ENCODE measurements at regions not wholly inside any gene's neighbourhood (a gene's known extent, or its start where the extent isn't known, plus 50 kb on each side); places are given as distances from the start of the nearest gene placed in this dataset.

GRCh38 chr6:170160628-170161611 is 130.0 kb downstream of the DLL1 start:
- Histone ChIP-seq H3K9ac (no peak overlapping the region), H3K27me3 (replicated peaks; ENCODE audit: insufficient read depth) (peaks cover 7% of the 10 kb centered on the region; the same call in 1 of the 2 replicates), H3F3A (ENCODE audit: insufficient read depth) (no peaks in the 10 kb centered on the region), H3K79me2 (ENCODE audit: insufficient read depth) (no peaks in the 10 kb centered on the region), H3K4me2 (ENCODE audit: unreplicated experiment) (no peak overlapping the region), H4K20me1 (ENCODE audit: insufficient read depth) (no peaks in the 10 kb centered on the region), H3K27ac (no peak overlapping the region), H3K4me1 (ENCODE audit: insufficient read depth) (no peaks in the 10 kb centered on the region), H3K9me2 (ENCODE audit: insufficient read depth) (no peaks in the 10 kb centered on the region), H2AFZ (no peak overlapping the region), H3K4me3 (no peak overlapping the region), H3K36me3 (ENCODE audit: low read depth) (no peaks in the 10 kb centered on the region), H3K9me3 (ENCODE audit: low read depth) (no peaks in the 10 kb centered on the region)
- in situ Hi-C loops (cut with MboI), result no loop called here
- DNase-seq, result no peak
- WGBS, 2 experiments (ENCODE audit: low coverage in 1 of 2, low lambda C conversion rate in 2 of 2, missing lambda C conversion rate in 2 of 2), result 79 to 81% methylated on average over 21 to 27 of the region's 27 CpGs
- TF ChIP-seq EZH2 (IDR thresholded peaks at IDR 0.05; ENCODE audit: insufficient read depth, poor library complexity, severe bottlenecking), result no peak

GRCh38 chr6:170160031-170160627 is 130.7 kb downstream of the DLL1 start:
- H3K9ac ChIP-seq, result no peak overlapping the region
- H3K79me2 ChIP-seq (ENCODE audit: insufficient read depth), result no peaks in the 10 kb centered on the region
- no peaks in the 10 kb centered on the region for H3K9me3 ChIP-seq (ENCODE audit: low read depth)
- DNase-seq, result no peak
- TF ChIP-seq EZH2 (IDR thresholded peaks at IDR 0.05; ENCODE audit: insufficient read depth, poor library complexity, severe bottlenecking) (no peak), EZH2phosphoT487 (IDR thresholded peaks at IDR 0.05; ENCODE audit: insufficient read depth, low read depth) (no peak)
- no peak overlapping the region for H3K27ac ChIP-seq
- in situ Hi-C loops (cut with MboI), result no loop called here
- H4K20me1 ChIP-seq (ENCODE audit: insufficient read depth), result no peaks in the 10 kb centered on the region
- no peaks in the 10 kb centered on the region for H3K4me1 ChIP-seq (ENCODE audit: insufficient read depth)
- no peaks in the 10 kb centered on the region for H3K9me2 ChIP-seq (ENCODE audit: insufficient read depth)
- no peak overlapping the region for H3K4me2 ChIP-seq (ENCODE audit: unreplicated experiment)
- no peak overlapping the region for H3K4me3 ChIP-seq
- H3F3A ChIP-seq (ENCODE audit: insufficient read depth), result no peaks in the 10 kb centered on the region
- no peaks in the 10 kb centered on the region for H3K36me3 ChIP-seq (ENCODE audit: low read depth)
- peaks cover 7% of the 10 kb centered on the region; the same call in 1 of the 2 replicates for H3K27me3 ChIP-seq (replicated peaks; ENCODE audit: insufficient read depth)
- 89 to 91% methylated on average over 30 to 36 of the region's 40 CpGs for WGBS, 2 experiments (ENCODE audit: low coverage in 1 of 2, low lambda C conversion rate in 2 of 2, missing lambda C conversion rate in 2 of 2)
- H2AFZ ChIP-seq, result no peak overlapping the region

GRCh38 chr6:170159022-170159965 is 131.6 kb downstream of the DLL1 start:
- Histone ChIP-seq H3K9me2 (ENCODE audit: insufficient read depth) (no peaks in the 10 kb centered on the region), H3K79me2 (ENCODE audit: insufficient read depth) (no peaks in the 10 kb centered on the region), H3K27ac (no peak overlapping the region), H2AFZ (no peak overlapping the region), H4K20me1 (ENCODE audit: insufficient read depth) (no peaks in the 10 kb centered on the region), H3K4me1 (ENCODE audit: insufficient read depth) (no peaks in the 10 kb centered on the region), H3K27me3 (replicated peaks; ENCODE audit: insufficient read depth) (0 out of 2 replicates have a peak, but pooled peaks cover under 1% of the 10 kb centered on the region), H3K36me3 (ENCODE audit: low read depth) (no peaks in the 10 kb centered on the region), H3K4me2 (ENCODE audit: unreplicated experiment) (no peak overlapping the region), H3K4me3 (no peak overlapping the region), H3K9me3 (ENCODE audit: low read depth) (no peaks in the 10 kb centered on the region), H3K9ac (no peak overlapping the region), H3F3A (ENCODE audit: insufficient read depth) (no peaks in the 10 kb centered on the region)
- WGBS, 2 experiments (ENCODE audit: low coverage in 1 of 2, low lambda C conversion rate in 2 of 2, missing lambda C conversion rate in 2 of 2), result 62 to 68% methylated on average over 36 to 53 of the region's 53 CpGs
- DNase-seq, result no peak
- in situ Hi-C loops (cut with MboI), result no loop called here
- TF ChIP-seq EZH2phosphoT487 (IDR thresholded peaks at IDR 0.05; ENCODE audit: insufficient read depth, low read depth), result no peak
- no peak for TF ChIP-seq EZH2 (IDR thresholded peaks at IDR 0.05; ENCODE audit: insufficient read depth, poor library complexity, severe bottlenecking)
